AG09309 (cell line): ENCODE measurements at regions not wholly inside any gene's neighbourhood (a gene's known extent, or its start where the extent isn't known, plus 50 kb on each side); places are given as distances from the start of the nearest gene placed in this dataset.

Source experiments
- DNase-seq: peaks from one replicate; pipeline ENCODE4 v3.0.0-alpha.2; 2010; ENCODE audit warnings: low read depth
- H3K4me3 ChIP-seq: 2 replicates; pipeline ENCODE4 v1.5.1; 2011; ENCODE audit warnings: mild to moderate bottlenecking, low read depth, low read length, moderate library complexity; ENCODE audit not compliant: control insufficient read depth
- CTCF ChIP-seq: IDR thresholded peaks from 2 replicates; pipeline ENCODE4 v1.5.1; 2011; ENCODE audit warnings: mild to moderate bottlenecking, low read depth, low read length, inconsistent platforms; ENCODE audit not compliant: insufficient read depth, control insufficient read depth; ENCODE audit errors: missing control alignments

GRCh38 chr4:59904331-59904730 lies 1295.8 kb upstream of the ADGRL3 start:
- TF ChIP-seq CTCF = no peak
- no peak for DNase-seq
- H3K4me3 ChIP-seq = no peak overlapping the region

GRCh38 chr4:59920416-59920815 lies 1279.7 kb upstream of the ADGRL3 start:
- TF ChIP-seq CTCF = no peak
- no peak for DNase-seq
- no peak overlapping the region for H3K4me3 ChIP-seq

DNA sequence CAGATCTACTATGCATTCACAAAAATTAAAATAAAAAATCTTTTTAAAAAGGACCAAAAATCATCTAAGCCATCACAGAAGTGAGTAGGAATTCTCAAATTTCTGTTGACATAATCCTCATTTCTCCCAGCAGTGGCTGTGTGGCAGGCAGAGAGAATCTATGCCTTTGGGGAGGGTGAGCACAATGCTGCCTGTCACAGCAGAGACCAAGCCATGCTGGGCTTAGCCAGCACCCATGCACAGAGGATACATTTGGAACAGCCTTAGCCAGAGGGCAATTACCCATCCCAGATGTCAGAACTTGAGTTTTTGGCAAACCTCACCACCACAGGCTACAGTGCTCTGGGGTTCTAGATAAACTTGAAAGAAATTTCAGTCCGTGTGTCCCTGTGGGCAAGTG lies 1274.8 kb upstream of the ADGRL3 start:
- no peak for DNase-seq
- H3K4me3 ChIP-seq = no peak overlapping the region
- TF ChIP-seq CTCF = no peak

- no peak overlapping the region for H3K4me3 ChIP-seq
- no peak for TF ChIP-seq CTCF
- no peak for DNase-seq
Measured at GRCh38 chr4:59936566-59936965, 1263.6 kb upstream of the ADGRL3 start.

- DNase-seq = no peak
- no peak overlapping the region for H3K4me3 ChIP-seq
- no peak for TF ChIP-seq CTCF
Measured at GRCh38 chr4:59938166-59938565, 1262.0 kb upstream of the ADGRL3 start.

- DNase-seq = no peak
- H3K4me3 ChIP-seq = no peak overlapping the region
- no peak for TF ChIP-seq CTCF
Measured at GRCh38 chr4:59945277-59945676, 1254.8 kb upstream of the ADGRL3 start.

DNA sequence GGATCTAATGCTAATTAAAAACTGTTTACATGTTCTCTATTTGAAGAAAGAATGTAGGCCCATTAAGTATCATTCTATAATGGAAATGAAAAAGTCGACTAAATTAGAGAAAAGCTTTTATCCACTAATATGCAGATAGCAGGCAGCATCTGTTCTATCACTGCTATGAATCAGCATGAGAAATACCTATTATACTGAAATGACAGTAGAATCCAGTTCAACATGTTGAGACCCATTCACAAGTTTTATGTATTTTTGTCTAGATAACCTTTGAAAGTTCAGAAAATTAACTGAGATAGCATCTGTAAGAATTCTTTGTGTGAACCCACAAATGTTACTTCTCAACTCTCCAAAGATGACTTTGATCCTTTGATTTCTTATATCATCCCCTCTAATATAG lies 1254.4 kb upstream of the ADGRL3 start:
- TF ChIP-seq CTCF = no peak
- H3K4me3 ChIP-seq = no peak overlapping the region
- DNase-seq = no peak
